ENCODE measurements at regions not wholly inside any gene's neighbourhood (a gene's known extent, or its start where the extent isn't known, plus 50 kb on each side); places are given as distances from the start of the nearest gene placed in this dataset.

DNA sequence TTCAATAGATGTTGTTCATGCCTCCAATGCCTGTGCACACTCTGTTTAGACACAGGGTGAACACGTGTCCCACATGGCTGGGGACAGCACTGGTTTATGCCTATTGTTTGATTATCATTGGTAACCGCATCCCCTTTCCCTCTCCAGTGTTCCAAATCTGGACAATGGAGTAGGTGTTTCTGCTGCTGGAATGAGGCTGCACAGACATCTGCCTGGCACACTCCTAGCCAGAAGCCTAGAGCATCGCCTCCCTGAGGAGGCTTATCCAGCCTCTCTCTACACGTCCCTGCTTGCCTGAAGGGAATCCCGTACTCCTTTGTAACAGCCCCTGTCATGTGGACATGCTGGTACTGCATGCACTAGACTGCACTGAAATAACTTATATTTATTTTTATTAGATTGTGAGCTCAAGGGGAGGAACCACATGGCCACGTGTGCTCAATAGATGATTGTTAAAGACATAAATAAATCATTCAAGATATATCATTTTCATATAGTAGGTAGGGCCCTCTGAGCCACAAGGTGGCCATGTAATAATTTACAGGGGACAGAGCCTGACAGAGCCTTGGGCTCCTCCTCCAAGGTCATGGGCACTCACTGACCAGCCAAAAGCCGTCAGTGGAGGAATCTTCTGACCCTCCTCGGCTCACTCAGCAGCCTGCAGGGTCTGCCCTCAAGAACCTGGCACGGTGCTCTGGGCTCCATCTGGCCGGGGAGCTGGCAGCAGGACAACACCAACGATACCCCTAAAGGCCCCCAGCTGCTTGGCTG lies 310.9 kb upstream of the ZNF32 start:
- DNase-seq (ENCODE audit: low read depth, low spot score): no peak

DNA sequence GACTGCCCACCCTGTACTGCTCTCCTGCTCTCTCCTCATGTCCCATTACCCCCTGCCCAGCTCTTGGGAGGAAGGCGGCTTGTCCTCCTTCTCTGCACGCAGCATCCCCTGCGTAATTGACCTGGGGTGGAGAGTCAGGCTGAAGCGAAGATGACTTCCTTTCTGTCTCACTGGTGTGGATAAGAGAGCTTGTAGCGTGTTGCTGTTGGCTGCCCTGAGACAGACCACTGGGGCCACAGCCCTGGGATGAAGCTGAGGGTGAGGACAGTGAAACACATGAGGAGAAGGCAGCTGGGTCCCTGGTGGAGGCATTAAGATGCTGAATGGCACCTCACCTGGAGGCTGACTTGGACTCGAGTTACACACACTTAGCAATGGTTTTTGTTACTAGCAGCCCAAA lies 310.3 kb upstream of the ZNF32 start:
- DNase-seq (ENCODE audit: low read depth, low spot score): no peak

DNA sequence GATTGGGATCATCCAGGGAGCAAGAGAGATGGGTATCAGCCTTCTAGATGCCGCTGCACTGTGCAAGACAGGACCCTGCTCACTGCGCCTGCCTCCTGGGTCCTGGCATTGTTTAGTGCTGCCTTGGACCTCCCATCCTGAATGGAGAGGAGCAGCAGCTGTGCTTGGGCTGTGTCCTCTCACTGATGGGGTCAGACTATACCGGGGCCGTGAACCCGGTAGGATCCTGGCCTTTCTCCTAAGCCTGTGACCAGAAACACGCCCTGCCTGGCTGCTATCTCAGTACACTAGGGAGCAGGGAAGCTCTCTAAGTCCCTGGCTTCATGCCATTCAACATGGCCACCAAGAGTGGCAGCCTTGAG lies 309.4 kb upstream of the ZNF32 start:
- DNase-seq (ENCODE audit: low read depth, low spot score): no peak

DNA sequence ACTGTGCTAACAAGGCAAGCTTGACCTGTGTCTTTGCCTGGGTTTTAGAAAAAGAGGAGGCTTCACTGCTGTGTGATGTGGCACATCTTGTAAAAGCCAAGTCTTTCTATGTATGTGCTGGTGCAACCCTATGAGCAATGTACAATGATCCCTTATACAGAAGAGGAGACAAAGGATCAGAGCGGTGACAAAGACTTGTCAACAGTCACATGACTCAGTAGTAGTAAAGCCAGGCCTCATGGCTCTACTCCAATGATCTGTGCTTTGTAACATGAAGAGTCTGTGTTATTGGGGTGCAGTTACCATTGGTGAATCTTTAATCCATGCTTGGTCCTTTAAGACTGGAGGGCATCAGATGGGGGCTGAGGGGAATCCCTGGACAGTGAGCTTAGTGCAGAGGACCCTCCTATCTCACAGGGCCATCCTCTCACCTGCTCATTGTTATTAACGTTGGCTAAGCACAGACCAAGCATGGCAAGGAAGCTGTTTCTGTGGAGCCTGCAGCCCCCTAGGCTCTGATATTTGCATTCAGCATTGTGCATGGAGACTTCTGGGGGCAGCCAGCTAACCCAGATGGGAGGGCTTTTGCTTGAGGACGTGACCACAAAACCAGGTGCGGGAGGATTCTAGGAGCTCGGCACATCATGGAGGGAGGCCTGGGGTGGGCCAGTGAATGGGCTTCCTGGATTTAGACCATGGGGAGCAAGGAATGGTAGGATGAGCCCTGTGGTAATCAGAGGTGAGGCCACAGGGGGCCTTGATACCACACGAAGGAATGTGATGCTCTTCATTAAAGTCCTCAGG lies 308.8 kb upstream of the ZNF32 start:
- no peak for DNase-seq (ENCODE audit: low read depth, low spot score)

DNA sequence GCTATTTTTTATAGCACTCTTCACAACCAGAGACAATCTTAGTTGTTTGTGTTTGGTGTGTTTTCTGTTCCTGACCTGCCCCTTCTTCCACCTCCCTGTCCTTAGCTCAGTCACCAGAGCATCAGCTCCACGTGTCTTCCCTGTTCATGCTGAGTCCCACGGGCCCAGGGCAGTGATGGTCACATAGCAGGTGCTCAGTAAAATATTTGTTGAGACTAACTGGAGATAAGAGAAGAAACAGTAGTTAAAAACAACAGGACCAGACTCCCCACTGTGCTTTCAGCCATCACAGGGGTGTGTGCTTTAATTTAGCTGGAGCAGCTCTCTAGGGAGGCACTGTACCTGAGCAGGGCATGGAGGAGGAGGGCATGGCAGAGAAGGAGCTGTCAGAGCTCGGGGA lies 307.3 kb upstream of the ZNF32 start:
- DNase-seq (ENCODE audit: low read depth, low spot score): no peak

DNA sequence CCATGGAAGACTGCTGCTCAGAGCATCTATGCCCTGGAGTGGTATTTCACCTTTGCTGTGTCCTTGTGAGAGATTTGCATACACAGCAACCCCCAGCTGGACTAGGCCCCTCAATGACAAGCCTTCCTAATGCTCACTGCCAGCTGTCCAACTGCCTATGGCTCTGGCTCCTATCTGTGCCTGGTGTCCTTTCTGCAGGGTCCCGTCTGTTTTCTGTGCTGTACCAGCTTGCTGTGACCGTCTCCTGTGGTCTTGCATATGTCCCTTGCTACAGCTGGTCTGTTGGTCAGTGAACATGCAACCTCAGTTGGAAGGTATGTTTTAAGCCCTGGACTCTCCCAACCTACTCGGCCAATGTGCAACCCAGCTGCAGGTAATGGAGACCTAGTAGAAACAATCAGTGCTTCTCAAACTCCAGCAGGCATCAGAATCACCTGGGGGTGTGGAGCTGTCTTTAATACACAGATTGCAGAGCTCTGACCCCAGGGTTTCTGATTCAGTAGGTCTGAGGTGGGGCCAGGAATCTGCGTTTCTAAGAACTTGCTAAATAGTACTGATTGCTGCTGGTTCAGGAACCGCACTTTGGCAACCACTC lies 306.4 kb upstream of the ZNF32 start:
- no peak for DNase-seq (ENCODE audit: low read depth, low spot score)

DNA sequence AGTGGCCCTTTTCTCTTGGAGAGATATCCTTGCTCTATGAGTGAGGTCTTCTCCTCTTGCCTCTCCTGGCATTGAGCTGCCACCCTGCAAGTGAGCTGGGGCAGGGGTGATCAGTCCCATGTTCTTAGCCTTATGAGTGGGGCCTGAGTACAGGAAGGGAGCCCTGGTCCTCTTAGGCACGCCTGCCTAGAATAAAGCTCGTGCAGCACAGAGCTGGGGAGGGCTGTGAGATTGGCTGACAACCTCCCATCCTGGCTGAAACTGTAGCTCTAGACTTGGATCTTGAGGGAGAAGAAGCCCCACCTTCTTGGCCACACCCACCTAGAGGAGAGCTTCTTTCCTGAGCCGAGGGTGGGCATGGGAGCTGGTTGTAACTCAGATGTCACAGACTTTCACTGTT lies 305.0 kb upstream of the ZNF32 start:
- DNase-seq (ENCODE audit: low read depth, low spot score): no peak

DNA sequence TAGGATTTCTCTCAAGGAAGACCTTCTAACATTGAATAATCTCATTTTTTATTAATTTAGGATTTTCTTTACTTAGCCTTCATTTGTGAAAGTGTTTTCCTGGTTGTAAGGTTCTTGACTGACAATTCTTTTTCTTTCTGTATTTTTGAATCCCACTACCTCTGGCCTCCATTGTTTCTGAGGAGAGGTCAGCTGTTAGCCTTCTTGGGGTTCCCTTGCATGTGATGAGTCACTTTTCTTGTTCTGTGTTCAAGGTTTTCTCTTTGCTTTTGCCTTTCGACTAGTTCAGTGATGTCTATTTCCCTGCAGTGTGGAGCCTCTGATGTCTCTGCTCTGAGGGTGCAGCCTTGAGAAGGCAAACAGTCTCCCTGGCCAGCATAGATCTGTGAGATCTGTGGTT lies 304.1 kb upstream of the ZNF32 start:
- DNase-seq (ENCODE audit: low read depth, low spot score): no peak

DNA sequence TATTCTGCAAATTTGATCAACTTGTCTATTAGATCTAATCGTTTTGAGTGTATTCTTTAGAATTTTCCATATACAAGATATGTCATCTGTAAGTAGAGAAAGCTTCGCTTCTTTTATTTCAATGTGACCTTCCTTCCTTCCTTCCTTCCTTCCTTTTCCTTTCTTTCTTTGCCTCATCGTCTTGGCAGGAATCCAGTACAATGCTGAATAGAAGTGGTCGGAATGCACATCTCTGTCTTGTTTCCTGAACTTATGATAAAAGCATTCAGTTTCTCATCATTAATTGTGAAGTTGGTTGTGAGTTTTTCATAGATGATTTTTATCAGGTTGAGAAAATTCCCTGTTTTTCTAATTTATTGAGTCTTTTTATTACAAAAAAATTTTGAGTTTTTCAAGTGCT lies 300.7 kb upstream of the ZNF32 start:
- no peak for DNase-seq (ENCODE audit: low read depth, low spot score)

DNA sequence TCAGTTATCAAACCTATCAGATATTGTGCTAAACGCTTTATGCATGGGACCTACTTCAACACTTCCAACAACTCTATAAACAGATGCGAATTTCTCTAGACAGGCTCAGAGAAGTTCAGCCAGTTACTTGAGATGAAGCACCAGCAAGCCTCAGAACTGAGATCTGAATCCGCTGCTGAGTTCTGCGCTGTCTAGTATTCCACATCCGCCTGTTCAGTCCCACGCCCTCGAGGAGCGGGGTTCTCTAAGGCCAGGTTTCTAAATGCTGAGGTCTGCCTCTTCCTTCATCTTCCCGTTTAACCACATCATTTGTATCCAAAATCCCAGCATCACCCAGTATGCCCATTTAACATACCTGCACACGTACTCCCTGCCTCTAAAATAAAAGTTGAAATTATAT lies 297.8 kb upstream of the ZNF32 start:
- DNase-seq (ENCODE audit: low read depth, low spot score): no peak

DNA sequence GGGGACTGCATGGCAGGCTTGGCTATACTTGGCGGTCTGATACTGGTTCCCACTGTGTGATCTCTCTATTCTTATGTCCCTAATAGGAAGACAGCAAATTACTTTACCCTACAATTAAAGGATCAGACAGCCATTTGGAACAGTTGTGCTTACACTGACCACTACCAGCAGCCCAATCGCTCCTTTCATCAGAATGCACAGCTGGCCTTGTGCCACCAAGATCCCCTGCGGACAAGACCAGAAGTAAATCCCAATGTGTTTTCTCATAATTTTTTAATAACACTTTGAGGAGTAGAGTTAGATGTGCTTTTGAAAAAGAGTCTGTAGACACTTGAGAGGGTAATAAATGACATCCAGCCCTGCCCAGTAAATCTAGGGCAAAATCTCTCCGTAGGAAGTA lies 297.2 kb upstream of the ZNF32 start:
- no peak for DNase-seq (ENCODE audit: low read depth, low spot score)

DNA sequence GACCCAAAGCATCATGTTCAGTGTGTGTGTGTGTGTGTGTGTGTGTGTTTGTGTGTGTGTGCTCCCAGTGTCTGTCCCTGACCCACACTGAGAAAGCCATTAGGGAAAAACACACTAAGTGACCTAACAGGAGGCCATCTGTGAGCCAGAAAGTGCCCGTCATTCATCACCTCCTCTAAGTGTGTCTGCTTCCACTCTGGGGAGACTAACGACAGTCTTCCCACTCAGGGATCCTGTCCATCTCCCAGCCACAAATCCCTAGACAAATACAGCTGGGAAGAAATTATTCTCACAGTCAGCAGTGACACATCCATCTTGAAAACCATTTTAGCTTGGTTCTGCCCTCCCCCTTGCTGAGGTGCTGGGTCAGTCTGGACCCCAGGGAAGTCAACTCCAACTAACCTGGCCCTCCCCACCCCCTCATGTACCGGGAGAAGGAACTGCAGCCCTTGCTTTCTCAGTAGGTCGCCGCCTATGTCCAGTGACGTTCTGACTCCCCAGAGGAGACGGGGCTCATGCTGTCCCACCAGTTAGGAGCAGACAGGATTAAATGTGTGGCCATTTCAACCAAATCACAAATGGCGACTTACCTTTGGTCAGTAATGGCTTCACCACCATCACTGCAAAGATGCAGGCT lies 296.5 kb upstream of the ZNF32 start:
- no peak for DNase-seq (ENCODE audit: low read depth, low spot score)

DNA sequence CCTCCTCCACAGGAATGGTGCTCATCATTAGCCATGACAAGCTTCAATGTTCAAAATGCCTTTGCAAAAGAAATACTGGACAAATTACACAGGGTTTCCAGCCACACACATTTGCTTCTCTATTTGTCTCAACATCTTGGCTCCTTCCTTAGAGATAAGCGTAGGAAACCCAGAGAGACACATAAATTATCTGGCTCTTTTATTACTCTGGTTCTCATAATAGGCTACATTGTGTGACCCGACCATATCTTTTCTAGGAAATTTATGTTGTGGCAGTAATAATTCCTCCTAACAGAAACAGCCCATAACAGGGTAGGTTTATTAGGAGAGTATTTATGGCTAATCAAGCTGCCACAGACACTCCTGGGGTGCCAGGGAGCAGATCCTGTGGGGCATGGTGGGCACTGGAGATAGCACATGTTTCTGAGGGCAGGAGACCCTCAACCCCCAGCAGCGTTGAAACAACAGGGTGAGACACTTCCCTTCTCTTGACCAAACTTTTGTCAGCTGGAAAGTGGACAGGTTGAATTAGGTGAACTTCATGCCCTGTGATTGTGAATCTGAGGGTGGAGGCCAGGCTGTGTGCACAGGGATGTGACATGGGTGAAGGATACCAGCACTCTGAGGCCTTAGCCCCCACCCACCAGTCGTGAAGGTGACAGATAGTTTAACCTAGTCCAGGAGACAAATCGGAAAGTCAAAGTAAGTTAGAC lies 295.9 kb upstream of the ZNF32 start:
- no peak for DNase-seq (ENCODE audit: low read depth, low spot score)

DNA sequence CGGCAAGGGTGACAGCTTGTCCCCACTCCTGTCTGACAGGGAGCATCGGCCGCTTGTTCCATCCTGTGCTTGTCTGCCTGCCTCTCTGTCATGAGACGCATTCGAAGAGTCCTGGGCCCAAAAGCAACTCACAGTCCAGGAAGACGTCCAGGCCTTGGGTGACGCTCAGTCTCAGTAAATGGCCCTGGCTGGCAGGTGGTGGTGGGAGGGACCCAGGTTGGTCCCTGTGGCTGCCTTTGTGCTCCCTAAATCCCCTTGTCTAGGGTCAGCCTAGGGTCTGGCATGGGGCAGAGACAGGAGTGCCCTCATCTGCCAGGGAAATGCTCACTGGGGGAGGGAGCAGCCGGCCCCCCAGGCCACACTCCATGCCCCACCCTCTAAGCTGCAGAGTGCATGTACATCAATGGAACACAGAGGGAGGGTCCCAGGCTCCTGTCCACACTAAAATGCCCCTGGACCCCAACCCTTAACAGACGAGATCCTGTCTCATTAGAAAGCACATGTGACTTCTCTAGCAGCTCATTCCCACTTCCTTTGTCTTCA lies 295.2 kb upstream of the ZNF32 start:
- DNase-seq (ENCODE audit: low read depth, low spot score): no peak

DNA sequence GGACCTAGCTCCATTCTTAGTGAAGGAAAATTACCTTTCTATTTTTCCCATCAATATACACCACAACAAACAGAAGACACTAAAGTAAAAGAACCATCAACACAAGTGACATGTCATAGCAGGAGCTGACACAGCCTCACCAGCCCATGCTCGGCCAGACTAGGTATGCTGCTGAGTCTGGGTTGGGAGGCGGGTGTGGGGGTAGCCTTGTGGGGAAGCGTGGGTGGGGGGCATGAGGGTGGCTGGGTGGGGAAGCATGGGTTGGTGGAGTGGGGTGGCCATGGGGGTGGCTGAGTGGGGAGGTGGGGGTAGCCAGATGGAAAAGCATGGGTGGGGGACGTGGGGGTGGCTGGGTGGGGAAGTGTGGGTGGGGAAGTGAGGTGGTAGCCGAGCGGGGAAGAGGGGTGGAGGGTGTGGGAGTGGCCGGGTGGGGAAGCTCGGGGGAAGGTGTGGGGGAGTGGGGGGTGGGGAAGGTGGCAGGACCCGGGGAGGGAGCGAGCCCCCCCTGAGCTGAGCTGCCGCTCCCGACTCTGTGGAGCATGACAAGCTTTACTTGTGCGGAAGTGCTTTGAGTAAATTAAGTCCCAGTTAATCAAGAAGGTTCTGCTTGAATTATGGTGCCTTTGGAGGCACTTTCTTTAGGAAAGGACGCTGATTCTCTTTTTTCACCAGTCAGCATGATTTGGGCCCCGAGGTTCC lies 294.6 kb upstream of the ZNF32 start:
- DNase-seq (ENCODE audit: low read depth, low spot score): no peak

DNA sequence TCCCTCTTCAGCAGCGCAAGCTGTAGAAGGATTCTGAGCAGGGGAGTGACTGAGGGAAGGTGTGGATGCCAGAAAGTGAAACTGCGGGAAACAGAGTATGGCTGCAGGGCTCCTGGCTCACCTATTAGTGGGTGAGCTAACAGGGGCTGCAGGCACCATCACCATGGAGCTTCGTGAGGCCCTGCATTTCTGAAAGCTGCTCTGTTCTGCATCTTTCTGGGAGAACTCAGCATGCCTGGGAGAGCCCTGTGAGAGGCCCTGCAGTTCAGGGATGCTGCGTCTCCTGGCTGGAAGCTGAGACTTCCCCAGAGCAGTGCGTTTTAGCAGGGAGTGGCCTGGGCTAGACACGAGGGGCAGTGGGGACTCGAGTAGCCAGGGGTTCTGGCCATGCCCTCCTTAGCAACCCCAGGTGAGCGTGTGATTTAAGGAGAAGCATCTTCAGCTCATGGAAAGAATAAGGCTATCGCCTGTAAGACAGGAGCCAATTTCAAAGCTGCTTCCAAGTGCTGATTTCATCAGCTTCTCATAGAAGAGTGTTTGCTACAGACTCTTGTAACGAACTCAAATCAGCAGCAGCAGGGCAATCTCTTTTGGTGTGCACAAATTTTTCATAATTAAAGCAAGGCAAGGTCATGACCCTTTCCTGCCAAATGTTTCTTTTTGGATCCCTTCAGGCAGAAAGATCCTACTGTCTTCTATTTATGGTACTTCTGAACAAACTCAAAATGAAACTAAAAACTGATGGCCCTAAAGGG lies 293.6 kb upstream of the ZNF32 start:
- no peak for DNase-seq (ENCODE audit: low read depth, low spot score)

DNA sequence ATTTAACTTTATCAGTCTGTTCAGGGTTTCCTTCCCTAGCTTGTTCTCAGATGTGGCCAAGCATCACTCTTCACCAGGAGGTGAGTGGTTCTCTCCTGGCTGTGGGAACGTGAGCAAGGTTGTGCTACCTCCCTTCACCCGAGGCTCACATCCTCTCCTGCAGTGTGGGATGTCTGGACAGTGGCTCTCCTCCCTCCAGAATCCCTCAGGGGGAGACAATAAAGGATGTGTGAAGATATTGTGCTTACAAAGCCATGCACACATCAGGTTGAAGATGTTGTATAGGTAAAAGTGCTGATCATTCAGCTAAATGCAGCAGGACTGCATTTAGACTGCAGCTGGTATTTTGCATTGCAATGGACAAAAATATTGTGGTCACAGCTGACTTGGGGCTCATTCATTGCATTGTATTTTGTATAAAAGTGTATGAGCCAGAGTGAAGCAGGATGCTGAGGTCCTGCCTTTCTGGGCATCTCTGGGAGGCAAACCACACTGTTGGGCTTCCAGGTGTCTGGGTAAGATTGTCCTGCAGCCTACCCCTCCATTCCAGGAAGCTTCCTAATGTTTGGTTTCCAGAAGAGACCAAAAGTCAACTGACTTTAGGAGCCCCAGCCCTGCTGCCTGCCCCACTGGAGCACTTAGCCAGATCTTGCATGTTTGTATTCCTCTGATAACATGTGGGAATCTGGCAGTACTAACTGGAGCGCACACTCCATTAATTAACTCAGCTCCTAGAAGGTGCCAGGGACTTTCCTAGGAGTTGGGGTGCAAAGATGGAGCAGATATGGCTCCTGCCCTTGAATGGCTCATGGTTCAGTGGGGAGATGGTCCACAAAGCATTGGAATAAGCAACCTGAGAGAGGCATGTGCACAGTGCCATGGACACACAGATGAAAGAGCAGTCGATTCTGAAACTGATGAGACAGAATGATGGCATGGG lies 292.5 kb upstream of the ZNF32 start:
- DNase-seq (ENCODE audit: low read depth, low spot score): no peak

DNA sequence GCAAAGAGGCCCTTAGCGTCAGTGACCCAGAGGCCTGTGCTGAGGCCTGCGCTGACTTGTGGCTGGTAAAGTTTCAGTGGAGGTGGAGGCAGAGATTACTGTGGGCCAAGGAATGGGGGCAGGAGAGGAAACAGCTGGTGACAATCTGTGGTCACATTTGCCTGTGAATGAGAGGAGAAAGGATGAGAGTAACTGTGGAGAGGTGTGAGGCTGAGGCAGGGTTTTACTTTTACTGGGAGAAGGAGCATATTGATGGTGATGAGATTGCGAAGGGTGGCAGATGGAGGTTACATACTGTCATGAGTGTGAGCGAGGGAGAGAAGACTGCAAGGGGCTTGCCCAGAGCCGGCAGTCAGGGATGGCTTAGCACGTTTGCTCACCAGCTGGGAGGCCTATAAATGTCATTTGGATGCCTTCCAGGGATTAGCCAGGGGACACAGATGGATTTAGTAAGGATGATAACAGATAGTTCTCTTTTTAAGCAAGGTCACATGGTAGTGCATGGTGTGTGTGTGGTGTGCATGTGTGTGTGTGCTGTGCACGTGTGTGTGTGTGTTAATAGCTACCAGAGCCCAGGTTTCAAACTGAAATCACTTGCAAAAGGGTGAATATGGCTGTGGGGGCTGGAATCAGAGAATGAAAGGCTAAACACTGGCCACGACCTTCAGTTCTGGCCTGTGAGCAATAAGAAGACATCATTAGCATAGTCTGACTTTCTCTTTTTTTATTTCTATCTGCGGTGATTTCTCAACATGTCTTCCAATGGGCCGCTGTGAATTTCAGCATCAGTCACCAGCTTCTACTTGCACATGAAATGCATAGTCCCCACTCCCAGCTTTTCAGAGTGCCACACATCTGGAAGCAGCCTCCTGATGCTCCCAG lies 291.5 kb upstream of the ZNF32 start:
- DNase-seq (ENCODE audit: low read depth, low spot score): no peak
